Thymus (tissue), 11 donors: ENCODE measurements at regions not wholly inside any gene's neighbourhood (a gene's known extent, or its start where the extent isn't known, plus 50 kb on each side); places are given as distances from the start of the nearest gene placed in this dataset.

Experiments used
- DNase-seq, 9 donors: peaks; one replicate each; pipeline ENCODE4 v3.0.0-alpha.2; 2013; ENCODE audit warnings: low spot score in 9 of 9, low read depth in 6 of 9, missing footprints in 1 of 9
- H3K27ac ChIP-seq, 2 donors: one replicate each; pipeline ENCODE4 v1.5.1; 2013; ENCODE audit warnings: control low read depth in 1 of 2, low read depth in 1 of 2, low read length in 1 of 2, mild to moderate bottlenecking in 1 of 2, moderate library complexity in 1 of 2
- H3K27me3 ChIP-seq, 2 donors: one replicate each; pipeline ENCODE4 v1.5.1; 2013; ENCODE audit warnings: low read length in 1 of 2; ENCODE audit not compliant: control insufficient read depth in 2 of 2, insufficient read depth in 1 of 2
- H3K36me3 ChIP-seq, 2 donors: one replicate each; pipeline ENCODE4 v1.5.1; 2013; ENCODE audit warnings: low read length in 1 of 2, mild to moderate bottlenecking in 1 of 2, moderate library complexity in 1 of 2; ENCODE audit not compliant: control insufficient read depth in 2 of 2, insufficient read depth in 2 of 2
- H3K4me1 ChIP-seq, 2 donors: one replicate each; pipeline ENCODE4 v1.5.1; 2013; ENCODE audit warnings: low read length in 2 of 2; ENCODE audit not compliant: control insufficient read depth in 2 of 2, insufficient read depth in 2 of 2
- H3K4me3 ChIP-seq, 2 donors: one replicate each; pipeline ENCODE4 v1.5.1; 2013; ENCODE audit warnings: low read length in 2 of 2, control low read depth in 1 of 2, mild to moderate bottlenecking in 1 of 2
- H3K9me3 ChIP-seq, 2 donors: one replicate each; pipeline ENCODE4 v1.5.1; 2013; ENCODE audit warnings: low read length in 1 of 2, mild to moderate bottlenecking in 1 of 2; ENCODE audit not compliant: control insufficient read depth in 2 of 2, insufficient read depth in 1 of 2
- WGBS: extraction: QIAGEN DNeasy Blood & Tissue Kit; methylation state at CpG from one replicate; pipeline ENCODE4 v1.1.7; 2013; 5-methylcytosine and 5-hydroxymethylcytosine counted together
- donor health status: healthy.

DNA sequence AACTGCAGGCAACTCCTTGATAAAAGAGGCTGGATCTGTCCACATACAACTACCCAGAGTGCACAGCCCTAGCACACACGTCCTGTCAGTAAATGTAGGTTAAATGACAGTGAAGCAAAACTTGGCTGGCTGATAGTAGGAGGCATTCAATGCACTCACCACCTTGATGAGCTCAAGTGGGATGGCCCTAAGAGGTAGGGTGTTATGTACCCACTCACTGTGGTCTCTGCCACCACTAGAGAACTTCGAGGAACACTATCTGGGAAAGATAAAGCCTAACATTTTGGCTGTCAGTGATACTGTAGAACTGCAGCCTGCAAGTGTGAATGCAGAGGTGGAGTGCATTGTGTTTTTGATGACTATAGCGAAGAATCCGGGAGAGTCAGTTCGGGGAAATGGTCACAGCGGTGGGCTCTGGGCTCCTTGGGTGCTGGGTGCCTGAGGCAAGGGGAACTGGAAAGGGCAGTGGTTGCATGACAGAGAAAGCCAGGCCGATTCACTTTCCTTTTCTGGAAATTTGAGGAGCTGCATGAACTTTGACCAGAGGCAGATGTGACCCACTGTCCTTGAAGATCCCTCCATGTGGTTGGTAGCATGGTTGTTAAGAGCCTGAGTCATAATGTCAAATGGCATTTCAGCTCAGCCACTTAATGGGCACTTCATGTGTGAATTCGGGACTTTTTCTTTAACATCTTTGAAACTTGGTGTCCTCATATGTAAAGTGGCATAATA, 93.1 kb upstream of the ZPBP start:
- DNase-seq = no peak
- peaks cover 0 to 1% of the 10 kb centered on the region in 2 donors for H3K9me3 ChIP-seq
- 95% methylated on average over 8 of the region's 8 CpGs for WGBS
- H3K4me3 ChIP-seq = no peak overlapping the region
- no peaks in the 10 kb centered on the region for H3K36me3 ChIP-seq
- peaks cover 3 to 33% of the 10 kb centered on the region in 2 donors for H3K4me1 ChIP-seq
- H3K27ac ChIP-seq = no peak overlapping the region
- H3K27me3 ChIP-seq = no peaks in the 10 kb centered on the region

- no peaks in the 10 kb centered on the region for H3K9me3 ChIP-seq
- no peak overlapping the region for H3K4me3 ChIP-seq
- DNase-seq = no peak
- no peaks in the 10 kb centered on the region for H3K36me3 ChIP-seq
- peaks cover 3 to 33% of the 10 kb centered on the region in 2 donors for H3K4me1 ChIP-seq
- WGBS = 56% methylated on average over 4 of the region's 4 CpGs
- H3K27ac ChIP-seq = no peak overlapping the region
- no peaks in the 10 kb centered on the region for H3K27me3 ChIP-seq
These were observed 92.2 kb upstream of the ZPBP start for GRCh38 chr7:50185208-50185607.

GRCh38 chr7:50184271-50184990, 91.4 kb upstream of the ZPBP start:
- 35% methylated on average over 11 of the region's 11 CpGs for WGBS
- Histone ChIP-seq H3K4me3 (no peak overlapping the region), H3K36me3 (no peaks in the 10 kb centered on the region), H3K9me3 (no peaks in the 10 kb centered on the region), H3K27ac (peak overlapping the region in 1 of 2 donors; percentile 36), H3K4me1 (peaks cover 3 to 33% of the 10 kb centered on the region in 2 donors), H3K27me3 (no peaks in the 10 kb centered on the region)
- DNase-seq = peak in 1 of 9 donors; percentile 41

DNA sequence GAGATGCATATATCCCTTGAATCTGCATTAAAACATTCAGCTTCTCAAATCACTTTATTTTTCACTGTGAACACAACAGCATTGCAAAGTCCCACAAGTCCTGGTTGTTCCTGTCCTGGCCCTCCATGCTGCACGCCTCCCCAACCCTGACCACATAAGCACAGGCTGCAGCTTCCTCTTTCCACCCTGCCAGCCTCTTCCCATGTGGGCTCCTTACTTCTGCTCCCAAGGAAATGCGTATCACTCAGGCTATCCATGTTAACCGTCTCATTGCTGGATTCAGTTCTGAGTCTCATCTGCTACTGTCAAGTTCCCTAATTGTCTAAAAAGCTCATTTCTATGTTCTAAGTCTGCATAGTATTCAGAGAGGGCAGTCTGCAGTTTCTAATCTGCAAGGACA, 89.7 kb upstream of the ZPBP start:
- WGBS = 87% methylated on average over 3 of the region's 3 CpGs
- Histone ChIP-seq H3K4me3 (no peak overlapping the region), H3K36me3 (no peaks in the 10 kb centered on the region), H3K27me3 (no peaks in the 10 kb centered on the region), H3K27ac (no peak overlapping the region), H3K9me3 (no peaks in the 10 kb centered on the region), H3K4me1 (peaks cover 3 to 33% of the 10 kb centered on the region in 2 donors)
- no peak for DNase-seq

GRCh38 chr7:50181081-50181480, 88.0 kb upstream of the ZPBP start:
- Histone ChIP-seq H3K4me1 (peaks cover 3 to 32% of the 10 kb centered on the region in 2 donors), H3K4me3 (no peak overlapping the region), H3K9me3 (no peaks in the 10 kb centered on the region), H3K27ac (peak overlapping the region in 1 of 2 donors; percentile 22), H3K36me3 (no peaks in the 10 kb centered on the region), H3K27me3 (no peaks in the 10 kb centered on the region)
- no peak for DNase-seq
- WGBS = 86% methylated on average over 7 of the region's 7 CpGs

DNA sequence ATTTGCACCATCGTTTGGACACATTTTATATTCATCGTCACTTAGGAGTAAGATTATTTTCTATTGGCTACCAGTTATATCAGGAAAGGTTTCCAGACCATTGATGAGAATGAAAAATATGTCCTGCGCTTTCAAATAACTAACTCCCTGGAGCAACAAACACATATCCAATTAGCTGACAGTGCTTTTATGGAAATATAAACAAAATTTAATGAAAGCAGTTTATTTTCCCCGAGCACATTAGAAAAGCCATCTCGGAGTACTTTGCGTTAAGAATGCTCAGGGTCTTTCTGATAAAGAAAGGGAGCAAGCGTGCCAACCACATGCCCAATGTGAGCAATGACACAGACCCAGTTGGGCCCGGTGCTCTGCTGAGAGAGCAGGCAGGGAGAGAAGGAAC, 85.1 kb upstream of the ZPBP start:
- Histone ChIP-seq H3K36me3 (no peaks in the 10 kb centered on the region), H3K27me3 (no peaks in the 10 kb centered on the region), H3K4me1 (peaks cover 0 to 6% of the 10 kb centered on the region in 2 donors), H3K9me3 (no peaks in the 10 kb centered on the region), H3K4me3 (no peak overlapping the region), H3K27ac (no peak overlapping the region)
- DNase-seq = no peak
- WGBS = 98% methylated on average over 8 of the region's 8 CpGs

- no peaks in the 10 kb centered on the region for H3K27me3 ChIP-seq
- H3K4me3 ChIP-seq = no peak overlapping the region
- no peaks in the 10 kb centered on the region for H3K36me3 ChIP-seq
- H3K27ac ChIP-seq = no peak overlapping the region
- whole genome bisulfite sequencing = 100% methylated on average over 1 of the region's 1 CpG
- no peaks in the 10 kb centered on the region for H3K4me1 ChIP-seq
- no peak for DNase-seq
- no peaks in the 10 kb centered on the region for H3K9me3 ChIP-seq
These were observed 81.9 kb upstream of the ZPBP start for GRCh38 chr7:50174948-50175347.

DNA sequence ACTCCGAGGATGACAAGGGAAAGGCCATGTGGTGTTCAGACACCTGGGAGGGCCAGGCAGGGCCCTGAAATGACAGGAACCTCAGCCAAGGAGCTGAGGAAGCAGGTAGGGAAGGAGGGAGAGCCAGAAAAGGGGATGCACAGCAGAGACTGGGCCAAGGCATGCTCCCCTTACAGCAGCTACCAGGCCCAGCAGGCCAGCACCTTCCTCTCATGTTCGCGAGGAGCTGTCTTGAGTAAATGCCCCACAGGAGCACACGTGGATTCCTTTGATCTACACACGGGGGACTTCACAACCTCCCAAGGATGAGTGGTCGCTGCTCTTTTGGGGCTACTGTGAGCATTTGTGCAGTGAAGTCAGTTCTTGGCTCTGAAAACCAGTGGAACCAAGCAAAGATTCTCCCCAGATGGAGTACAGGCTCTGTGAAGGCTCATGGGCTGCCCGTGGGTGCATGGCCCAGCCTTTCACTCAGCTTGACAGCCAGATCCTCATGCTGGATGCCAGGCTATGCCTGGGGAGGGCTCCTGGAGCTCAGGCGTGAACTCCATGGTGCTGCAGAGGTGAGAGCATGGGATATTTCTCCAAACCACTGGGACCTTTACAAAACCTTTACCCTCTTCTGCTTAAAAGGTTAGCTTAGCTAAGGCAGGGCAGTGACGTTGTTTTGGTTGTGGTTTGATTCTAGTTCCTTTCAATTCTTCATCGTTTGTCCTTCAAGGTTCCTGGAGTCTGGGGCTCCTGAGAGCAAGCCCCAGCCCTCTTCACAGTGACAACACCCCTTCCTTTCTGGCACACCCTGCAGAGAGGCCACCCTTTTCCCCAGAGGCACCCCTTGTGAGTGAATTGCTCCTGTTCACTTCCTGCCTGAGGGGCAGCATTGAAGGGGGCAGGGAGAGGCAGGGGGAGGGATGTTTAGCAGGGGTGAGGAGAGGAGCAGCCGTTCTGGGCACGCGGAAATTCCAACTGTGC, 74.2 kb upstream of the ZPBP start:
- 51% methylated on average over 13 of the region's 13 CpGs for WGBS
- no peaks in the 10 kb centered on the region for H3K27me3 ChIP-seq
- H3K27ac ChIP-seq = peak overlapping the region; percentile 84 to 89
- no peaks in the 10 kb centered on the region for H3K36me3 ChIP-seq
- no peaks in the 10 kb centered on the region for H3K9me3 ChIP-seq
- peak in 6 of 9 donors; percentile 55 to 88 (median 70) for DNase-seq
- no peak overlapping the region for H3K4me3 ChIP-seq
- H3K4me1 ChIP-seq = peaks cover 25 to 38% of the 10 kb centered on the region in 2 donors
